ENCODE measurements at regions not wholly inside any gene's neighbourhood (a gene's known extent, or its start where the extent isn't known, plus 50 kb on each side); places are given as distances from the start of the nearest gene placed in this dataset.

DNA sequence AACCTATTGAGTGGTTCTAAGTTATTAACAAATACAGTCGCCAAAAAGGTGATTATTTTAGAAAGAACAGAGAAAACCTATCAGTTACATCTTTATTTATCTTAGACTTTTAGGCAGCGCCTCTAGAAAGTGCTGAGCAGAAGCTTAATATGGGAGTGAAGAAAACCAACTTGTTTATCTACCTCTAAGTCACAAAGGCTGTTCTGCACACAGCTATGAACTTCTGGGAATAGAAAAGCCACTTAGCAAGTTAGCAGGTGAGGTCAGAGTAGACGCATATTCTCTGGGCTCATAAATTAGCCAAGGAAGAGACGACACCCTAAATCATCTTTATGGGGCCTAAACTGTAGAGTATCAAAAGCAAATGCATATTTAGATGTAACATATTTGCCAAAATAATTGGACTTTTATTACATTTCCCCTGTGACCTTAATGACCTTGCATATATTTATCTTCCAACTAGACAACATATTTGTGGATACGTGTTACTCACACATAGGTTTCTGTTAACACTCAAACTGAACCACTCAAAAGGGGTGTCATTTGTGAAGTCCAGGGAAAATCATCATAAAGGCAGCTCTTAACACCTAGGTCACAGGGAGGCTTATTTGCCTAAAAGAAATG is 267.1 kb downstream of the ADGB start:
- DNase-seq: no peak

DNA sequence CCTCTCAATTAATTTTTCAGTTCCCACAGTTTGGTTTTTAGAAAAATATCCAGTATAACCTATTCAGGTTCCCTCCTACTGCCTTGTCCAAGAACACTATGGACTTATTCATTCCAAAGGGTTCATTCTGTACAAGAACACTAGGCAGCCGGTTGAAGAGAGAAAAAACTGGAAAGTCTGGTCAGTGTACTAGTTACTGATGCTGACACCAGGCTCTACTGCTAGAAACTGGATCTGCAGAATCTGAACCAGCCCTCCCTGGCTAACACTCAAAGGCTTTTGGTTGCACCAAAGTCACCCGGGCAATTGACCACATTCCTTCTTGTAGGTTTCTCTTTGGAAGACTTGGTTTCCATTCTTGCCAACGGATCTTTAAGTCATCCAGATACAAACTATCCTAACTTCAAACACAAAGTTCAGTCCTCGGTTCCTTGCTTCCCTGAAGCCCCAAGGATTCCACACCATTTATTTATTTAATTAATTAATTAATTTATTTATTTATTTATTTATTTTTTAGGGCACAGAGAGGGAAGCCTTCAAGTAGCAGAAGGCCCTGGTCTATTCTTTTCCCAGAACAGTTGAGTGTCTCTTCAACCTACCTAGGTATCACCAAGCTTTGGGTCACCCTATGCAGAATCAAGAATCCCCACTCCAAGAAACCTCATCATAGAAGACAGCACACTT is 268.1 kb downstream of the ADGB start:
- DNase-seq: no peak

DNA sequence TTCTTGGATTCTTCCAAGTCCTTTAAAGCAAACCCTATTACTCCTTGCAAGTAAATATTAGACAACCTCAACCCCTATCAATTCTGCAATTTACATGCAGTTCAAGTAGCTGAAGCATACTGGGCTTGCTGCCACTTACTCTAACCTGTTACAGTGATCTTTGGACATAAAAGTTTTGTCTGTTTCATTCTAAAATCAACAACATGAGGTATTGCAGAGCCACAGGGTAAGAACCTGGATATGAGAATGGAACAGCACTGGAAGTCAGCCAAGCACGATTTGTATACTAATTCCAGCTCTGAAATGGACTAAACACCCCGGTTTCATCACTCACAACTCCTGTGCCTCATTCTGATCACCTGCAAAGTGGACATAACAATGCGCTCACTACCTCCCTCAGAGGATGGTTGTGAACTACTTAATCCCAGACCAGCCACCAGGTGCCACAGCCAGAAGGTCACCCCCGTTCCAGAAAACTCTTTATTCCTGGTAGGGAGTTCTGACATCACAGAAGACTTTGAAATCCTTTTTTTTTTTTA is 270.0 kb downstream of the ADGB start:
- DNase-seq: no peak

DNA sequence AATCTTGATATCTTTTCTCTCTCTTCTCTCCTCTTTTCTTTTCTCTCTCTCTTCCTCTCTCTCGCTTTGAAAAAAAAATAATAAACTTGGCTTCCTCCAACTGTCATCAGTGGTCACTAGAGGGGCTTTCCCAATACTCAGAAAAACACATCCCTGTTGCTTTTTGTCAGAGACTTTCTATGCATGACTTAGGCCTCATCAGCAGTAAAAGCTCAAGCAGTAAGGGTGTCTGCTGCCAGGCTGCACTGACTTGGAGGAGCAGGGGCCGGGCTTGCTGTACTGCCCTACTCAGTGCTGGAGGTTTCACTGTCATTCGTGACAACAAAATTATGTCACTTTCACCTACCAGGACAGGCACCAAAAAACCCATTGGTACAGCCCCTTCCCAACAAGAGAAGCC is 272.0 kb downstream of the ADGB start:
- DNase-seq: no peak

DNA sequence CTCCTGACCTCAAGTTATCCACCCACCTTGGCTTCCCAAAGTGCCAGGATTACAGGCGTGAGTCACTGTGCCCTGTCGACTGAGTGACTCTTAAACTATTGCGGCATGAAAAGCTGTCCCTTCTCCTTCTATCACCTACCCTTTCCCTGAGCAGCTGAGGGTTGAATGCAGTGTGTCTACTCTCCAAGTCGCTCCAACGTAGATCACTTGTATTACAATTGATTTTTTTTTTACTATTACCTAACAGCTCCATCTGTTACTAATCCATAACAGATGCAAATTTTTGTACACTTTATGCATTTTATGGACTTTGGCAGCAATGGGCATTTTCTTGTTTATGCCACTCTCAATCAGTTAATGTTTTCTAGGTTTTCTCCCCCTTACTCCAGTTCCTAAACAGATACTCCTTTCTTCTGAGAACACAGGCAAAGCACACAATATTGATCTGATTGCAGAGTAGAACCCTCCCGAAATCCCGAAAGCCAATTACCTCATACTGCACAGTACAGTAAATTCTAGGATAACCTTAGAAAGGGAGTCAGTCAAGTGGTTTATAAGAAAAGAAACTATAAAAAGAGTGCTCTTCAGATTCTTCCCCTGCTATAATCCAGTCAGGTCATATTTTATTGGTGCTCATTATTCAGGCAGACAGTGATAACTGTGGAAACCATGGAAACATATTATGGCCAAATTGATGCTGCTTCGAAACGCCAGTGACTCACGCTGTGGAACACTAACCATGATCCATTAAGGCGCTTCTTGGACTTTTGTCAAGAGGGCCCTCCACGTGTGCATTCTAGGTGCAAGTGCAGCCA is 273.0 kb downstream of the ADGB start:
- DNase-seq: no peak

DNA sequence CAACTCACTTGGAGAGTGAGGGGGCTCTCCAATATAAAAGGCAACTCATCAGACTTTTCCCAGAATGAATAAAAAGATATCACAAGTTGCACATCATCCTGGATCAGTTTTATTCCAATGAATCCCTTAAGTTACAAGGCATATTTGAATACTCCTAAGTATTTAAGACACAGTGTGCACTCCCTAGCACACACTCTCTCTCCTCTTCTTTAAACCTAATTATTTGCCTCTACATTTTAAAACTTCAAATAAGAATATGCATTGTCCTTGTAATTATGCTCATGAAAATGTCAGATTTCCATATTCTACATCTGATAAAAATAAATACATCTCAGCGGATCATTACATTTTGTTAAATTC is 273.6 kb downstream of the ADGB start:
- no peak for DNase-seq

DNA sequence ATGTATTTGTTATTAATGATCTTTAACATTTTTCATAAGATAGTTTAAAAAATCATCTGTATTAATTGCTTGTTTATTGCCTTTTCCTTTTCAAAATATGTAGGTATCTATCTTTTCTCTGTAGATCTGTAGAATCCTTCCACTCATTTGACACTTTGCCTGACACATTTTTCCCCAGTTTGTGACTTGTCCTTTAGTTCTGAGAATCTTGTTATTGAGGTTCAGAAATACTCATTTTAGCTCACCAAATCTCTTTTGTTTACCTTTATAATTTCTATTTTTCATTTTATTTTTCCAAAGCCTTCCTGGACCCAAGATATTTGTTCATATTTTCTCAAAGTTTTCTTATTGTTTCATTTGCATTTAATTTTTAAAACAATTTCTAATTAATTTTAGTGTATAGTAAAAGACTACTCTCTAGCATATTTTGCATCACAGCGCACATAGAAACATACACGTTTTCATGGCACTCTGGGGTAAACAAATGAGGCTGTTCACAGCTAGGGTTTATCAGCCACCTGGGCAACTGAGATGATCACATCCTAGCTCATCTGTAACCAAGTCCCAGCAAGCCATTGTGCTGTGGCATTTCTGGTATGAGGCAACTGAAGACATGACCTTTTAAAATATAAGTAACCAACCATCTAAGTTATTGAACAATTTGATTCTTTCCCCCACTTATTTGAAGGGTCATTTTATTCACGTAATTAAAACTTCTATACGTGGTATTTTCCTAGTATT is 275.7 kb downstream of the ADGB start:
- no peak for DNase-seq

DNA sequence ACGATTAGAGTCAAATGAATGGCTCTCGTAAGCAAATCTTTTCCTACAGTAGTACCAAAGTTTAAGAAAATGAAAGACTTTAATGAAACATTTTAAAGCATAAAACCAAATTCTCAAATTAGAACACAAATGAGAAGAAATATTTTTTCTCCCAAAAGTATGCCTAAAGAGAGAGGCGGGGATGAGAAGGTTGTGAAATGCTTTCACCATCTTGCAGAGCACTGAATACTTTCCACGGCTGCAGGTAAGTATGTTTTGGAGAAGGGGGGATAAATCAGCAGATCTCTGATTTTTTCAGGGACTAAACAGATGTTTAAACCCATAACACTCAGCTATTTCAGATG is 277.1 kb downstream of the ADGB start:
- no peak for DNase-seq

DNA sequence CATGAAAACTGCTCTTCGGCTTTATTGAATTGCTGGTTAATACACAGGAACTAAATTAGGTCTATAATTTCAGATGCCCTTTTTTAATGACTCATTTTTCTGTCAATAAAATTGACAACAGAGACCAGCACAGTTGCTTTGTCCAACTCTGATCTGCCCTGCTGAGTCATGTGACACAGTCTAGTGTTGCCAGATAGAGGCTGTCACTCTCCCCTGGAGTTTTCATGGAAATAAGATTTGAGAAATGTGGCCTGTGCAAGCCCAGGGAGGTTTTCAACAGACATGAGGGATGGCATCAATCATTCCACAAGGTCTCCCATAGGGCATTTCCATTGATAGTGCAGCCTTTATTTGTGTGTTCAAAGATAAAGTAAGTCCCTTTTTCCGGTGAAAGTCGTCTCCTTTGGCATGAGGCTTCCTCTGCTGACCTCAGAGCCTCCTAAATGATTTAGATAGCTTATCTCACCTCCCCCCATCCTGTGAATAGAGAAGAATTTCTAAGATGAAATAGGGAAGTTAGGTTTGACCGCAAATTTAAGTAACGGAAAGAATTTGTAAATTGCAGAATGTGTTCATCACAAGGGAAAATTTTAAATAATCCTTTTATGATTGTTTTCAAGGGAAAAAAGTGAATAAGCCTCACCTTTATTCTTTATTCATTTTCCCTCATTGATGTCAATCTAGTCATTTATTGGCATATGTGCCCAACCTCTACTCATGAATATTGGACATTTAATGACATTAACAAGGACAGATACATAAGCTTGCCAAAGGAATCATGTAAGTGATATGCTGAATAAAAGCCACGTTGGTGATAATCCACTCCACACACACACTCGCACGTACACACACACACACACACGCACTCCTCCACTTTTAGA is 277.7 kb downstream of the ADGB start:
- no peak for DNase-seq

DNA sequence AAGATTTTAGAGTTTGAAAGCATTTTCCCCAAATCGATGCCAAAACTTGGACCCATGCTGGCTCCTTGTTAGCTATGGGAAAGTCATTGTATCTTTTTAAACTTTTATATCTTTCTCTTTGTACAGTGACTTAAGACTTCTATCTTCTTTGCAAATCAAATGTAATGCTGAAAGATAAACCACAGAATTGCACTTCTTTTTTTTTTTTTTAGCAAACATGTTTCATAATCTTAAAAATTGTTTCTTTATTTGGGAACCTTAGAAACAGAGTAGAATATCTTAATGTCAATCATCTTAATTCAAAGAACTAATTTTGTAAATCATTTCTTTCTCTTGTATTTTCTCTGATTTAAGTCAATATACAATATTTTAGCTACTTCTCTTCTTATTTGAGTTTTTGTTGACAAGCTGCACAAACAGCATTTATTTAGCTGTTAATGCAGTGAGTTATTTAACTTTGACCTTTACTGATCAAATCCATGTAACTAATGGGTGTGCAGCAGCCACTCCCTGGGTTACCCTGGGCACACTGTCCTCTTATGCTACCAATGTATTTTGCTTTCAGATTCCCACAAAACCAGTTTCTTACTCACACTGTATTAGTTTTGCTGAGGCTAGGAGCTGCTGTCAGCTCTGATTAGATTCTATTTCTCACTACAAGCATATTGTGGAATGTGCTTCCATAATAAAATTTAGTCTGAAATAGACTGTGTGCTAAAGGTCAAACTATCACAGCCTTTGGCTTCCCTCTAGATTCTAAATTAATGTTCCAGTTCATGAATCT is 279.6 kb downstream of the ADGB start:
- DNase-seq: no peak

DNA sequence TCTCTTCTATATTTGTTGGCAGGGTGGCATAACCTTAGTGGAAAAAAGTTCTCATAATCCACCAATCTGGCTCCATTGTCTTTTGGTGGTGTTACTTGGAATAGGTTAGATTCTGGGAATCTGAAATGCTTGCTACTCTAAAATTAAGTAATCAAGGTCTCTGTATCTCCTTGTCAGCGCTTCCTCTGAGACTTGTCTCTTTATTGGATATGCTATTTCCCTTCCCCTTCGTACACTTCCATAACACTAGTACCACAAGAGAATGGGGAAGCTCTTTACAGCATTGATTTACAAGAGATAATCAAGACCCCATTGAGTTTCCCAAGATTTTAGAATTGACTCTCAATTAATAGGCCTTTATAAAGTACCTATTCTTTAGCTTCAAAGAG is 280.2 kb downstream of the ADGB start:
- no peak for DNase-seq

DNA sequence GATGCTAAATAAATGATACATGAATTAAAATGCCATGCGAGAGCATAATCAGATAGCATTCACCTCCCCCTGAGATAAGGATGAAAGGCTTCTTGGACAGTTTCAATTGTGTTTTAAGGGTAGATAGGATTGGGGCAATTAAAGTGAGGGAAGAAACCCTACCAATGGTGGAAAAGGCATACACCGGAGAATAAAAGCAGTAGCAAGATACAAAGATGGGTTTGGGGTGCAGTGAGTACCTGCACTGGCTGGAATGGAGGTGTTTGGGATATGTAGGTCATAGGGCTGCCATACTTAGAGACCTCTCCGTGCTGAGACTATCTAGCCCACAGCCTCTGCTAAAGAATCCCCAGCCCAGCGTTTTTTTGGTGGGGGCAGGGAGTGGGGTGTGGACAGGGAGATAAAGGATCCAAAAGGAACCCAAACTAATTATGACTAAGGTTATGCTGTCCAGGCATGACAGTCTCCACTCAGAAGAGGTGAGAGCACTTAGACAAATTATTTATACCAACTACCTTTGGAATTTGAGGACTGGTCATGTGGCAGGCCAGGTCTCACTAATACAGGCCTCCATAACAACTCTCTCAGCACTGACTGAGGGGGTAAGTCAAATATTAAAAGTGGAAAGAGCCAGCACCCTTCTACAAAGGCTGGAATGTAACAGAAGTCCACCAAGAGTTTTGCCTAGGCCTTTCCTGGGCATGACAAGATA is 280.8 kb downstream of the ADGB start:
- no peak for DNase-seq

DNA sequence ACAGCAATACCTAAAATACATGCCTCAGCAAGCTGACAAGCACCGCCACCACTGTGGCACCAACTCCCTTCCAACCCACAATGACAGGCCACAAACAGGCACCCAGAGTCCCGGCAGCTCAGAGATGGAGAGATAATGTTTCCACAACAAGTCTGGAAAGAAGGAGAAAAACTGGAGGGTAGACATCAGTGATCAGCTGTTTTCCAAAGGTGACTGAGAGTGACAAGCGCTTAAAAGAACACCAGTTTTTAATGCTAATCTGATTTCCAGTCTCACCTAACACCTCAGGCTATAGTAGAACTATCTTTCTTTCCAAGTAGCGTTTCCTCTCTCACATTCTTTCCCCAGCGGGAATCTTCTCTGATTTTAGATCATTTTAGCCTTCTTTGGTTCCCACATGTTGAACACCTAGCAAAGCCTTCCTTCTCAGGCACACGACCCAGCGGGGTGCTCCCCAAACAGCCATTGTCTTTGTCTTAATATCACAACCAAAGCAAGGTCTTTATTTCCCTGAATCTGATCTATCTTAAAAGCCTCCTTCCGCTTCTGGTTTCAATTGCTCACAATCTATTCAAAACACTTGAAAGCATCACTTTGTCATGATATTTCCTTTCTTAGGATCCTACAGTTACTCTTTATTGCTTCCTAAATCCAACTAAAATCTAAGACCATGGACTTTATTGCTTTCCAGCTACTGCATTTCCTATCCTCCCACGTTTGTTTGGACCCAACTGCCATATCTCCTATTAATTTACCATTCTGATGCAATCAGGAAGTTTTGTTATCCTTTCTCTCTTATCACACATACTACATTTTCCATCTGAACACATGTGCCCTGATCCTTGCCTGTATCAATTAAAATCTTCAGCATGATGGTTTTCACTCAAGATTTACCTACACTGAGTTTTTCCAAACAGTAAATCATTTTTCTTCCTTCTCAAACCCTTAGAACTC is 282.7 kb downstream of the ADGB start:
- no peak for DNase-seq

DNA sequence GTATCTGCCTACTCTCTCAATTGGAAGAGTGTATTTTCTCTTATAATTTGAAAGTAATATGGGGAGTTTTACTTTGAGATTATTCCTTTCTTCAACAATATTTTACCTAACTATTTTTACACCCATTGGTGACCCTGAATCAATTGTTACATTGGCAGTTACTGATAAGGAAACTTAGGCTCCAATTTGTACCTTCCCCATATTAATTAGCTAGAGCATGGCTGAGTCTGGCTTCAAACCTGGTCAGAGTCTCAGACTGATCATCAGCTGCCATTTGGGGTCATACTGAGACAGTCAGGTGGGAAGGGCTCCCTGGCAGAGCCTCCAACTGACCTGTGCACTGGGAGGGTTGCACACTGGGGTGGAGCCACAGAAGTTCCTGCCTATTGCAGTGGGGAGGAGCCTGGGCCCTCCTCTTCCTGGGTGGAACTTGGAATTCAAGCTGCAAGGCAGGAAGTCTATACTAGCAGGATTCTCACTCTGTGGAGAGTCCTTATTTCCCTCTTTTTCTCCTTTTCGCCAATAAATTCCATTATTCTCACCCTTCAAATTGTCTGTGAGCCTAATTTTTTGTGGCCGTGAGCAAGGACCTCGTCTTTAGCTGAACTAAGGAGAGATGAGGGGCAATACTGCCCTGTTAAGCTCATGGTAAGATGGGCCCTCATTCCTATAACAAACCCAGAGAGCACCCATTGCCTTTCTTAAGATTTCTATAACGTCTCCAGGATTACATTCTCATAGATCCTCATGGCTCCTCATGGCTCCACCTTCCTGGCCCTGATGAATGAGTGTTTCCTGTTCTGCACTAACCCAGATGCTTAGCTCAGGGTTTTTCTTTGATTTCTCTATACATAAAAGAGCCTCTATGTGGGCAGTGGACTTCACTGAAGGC is 285.1 kb downstream of the ADGB start:
- DNase-seq: no peak

DNA sequence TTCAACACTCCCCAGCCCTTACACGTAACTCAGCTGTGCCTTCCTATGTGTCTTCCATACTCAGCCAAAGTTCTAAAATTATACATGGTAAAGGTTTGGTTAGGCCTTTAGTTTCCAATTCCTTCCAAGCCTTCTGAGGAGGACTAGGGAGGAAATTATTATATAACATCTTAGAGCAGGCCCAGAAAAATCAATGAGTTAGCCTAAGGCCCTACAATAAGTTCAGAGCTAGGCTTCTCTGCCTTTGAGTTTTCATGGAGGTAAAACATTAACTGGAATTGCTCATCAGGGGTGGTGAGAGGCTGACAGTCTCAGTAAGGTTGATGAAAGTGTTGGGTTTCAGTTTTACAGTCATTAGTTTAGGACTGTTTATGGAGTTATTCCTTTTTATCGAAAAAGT is 286.0 kb downstream of the ADGB start:
- DNase-seq: no peak

DNA sequence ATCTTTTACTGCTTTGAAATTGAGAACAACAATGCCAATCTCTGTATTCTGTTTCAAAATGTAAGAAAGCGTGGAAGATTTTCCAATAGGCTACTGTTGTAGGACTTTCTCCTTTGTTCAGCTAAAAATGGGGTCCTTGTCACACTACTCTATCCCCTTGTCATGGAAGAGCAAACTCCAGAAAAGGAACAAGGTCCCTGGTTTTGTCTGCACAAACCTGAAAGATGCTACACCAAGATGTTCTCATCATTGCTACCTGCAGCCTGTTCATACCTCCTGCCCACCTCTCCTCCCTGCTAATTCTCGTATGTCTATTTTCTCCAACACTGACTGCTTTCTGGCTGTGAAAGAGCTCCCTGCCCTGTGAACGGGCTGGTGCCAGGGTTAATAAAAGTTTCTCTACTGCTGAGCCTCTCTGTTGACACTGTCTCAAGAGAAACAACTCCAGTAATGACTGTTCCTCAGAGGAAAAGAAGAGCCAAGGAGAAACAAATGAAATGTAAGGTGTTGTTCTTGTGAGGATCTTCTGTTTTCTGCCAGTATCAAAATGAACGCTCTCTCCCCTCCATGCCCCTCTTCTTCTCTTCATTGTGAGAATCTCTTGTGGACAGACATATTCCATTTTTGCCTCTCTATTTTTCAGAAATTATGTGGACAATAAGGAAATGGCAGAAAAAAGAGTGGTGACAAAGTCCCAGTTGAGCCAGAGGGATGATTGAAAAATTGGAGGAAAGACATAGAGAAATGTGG is 287.1 kb downstream of the ADGB start:
- DNase-seq: no peak

DNA sequence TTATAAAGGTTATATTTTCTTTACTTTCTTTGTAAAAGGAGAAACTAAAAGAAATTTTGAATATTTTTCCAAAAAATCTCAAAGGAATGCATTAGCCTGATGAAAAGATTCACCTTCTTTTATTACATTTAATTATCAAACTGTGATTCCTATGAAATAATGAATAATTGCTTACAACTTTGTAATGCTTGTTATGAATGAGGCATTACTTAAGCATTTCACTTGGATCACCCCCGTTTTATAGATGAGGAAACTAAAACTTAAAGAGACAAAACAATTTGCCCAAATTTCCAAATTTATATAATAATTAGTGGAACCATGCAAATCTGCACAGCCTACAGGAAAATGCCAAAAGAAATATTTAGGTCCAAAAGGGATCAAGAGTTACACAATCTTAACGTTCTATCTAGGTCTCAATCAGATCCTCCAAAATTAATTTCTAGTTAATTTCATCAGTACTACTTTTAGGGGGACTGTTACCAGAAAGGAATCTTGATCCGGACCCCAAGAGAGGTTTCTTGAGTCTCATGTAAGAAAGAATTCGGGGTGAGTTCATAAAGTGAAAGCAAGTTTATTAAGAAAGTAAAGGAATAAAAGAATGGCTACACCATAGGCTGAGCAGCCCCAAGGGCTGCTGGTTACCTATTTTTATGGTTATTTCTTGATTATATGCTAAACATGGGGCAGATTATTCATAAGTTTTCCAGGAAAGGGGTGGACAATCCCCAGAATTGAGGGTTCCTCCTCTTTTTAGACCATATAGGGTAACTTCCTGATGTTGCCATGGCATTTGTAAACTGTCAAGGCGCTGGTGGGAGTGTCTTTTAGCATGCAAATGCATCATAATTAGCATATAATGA is 288.0 kb downstream of the ADGB start:
- DNase-seq: no peak
